NOMO-1 treated with dmso at 0.1 percent for 144 hours (cell line): ENCODE measurements at regions not wholly inside any gene's neighbourhood (a gene's known extent, or its start where the extent isn't known, plus 50 kb on each side); places are given as distances from the start of the nearest gene placed in this dataset.

Experiments
- DNase-seq: peaks from one replicate; lab custom pipeline; 2025; ENCODE audit not compliant: unreplicated experiment; lab: John Stamatoyannopoulos, UW

- DNase-seq, result peak; percentile 85
Measured at GRCh38 chr15:96720251-96720650, 389.8 kb downstream of the NR2F2 start.

- no peak for DNase-seq
Measured at GRCh38 chr15:96720656-96721055, 390.2 kb downstream of the NR2F2 start.

GRCh38 chr15:96728591-96728990 lies 398.1 kb downstream of the NR2F2 start:
- peak; percentile 61 for DNase-seq

- no peak for DNase-seq
Measured at GRCh38 chr15:96732704-96733103, 402.2 kb downstream of the NR2F2 start.

- no peak for DNase-seq
Measured at GRCh38 chr15:96733721-96734120, 403.2 kb downstream of the NR2F2 start.

GRCh38 chr15:96735632-96736240 lies 405.2 kb downstream of the NR2F2 start:
- DNase-seq, result no peak

GRCh38 chr15:96736384-96736783 lies 405.9 kb downstream of the NR2F2 start:
- no peak for DNase-seq

- DNase-seq, result peak; percentile 62
Measured at GRCh38 chr15:96737408-96737807, 406.9 kb downstream of the NR2F2 start.

- no peak for DNase-seq
Measured at GRCh38 chr15:96746665-96747064, 416.2 kb downstream of the NR2F2 start.

- no peak for DNase-seq
Measured at GRCh38 chr15:96747291-96747690, 416.8 kb downstream of the NR2F2 start.

- DNase-seq, result no peak
Measured at GRCh38 chr15:96750361-96750760, 419.9 kb downstream of the NR2F2 start.

GRCh38 chr15:96756146-96756545 lies 425.6 kb downstream of the NR2F2 start:
- no peak for DNase-seq

GRCh38 chr15:96756656-96757055 lies 426.2 kb downstream of the NR2F2 start:
- no peak for DNase-seq

- no peak for DNase-seq
Measured at GRCh38 chr15:96762566-96762965, 432.1 kb downstream of the NR2F2 start.

- no peak for DNase-seq
Measured at GRCh38 chr15:96764501-96764900, 434.0 kb downstream of the NR2F2 start.

- DNase-seq, result no peak
Measured at GRCh38 chr15:96764946-96765345, 434.4 kb downstream of the NR2F2 start.

- peak; percentile 57 for DNase-seq
Measured at GRCh38 chr15:96766366-96766765, 435.9 kb downstream of the NR2F2 start.

GRCh38 chr15:96767703-96768434 lies 437.4 kb downstream of the NR2F2 start:
- DNase-seq, result no peak

GRCh38 chr15:96768435-96768789 lies 437.9 kb downstream of the NR2F2 start:
- DNase-seq, result no peak

- no peak for DNase-seq
Measured at GRCh38 chr15:96771035-96771434, 440.5 kb downstream of the NR2F2 start.

- no peak for DNase-seq
Measured at GRCh38 chr15:96774216-96774615, 443.7 kb downstream of the NR2F2 start.

GRCh38 chr15:96783746-96784145 lies 453.2 kb downstream of the NR2F2 start:
- no peak for DNase-seq

GRCh38 chr15:96790004-96790403 lies 459.5 kb downstream of the NR2F2 start:
- peak; percentile 72 for DNase-seq
